SK-N-SH (cell line): ENCODE measurements at regions not wholly inside any gene's neighbourhood (a gene's known extent, or its start where the extent isn't known, plus 50 kb on each side); places are given as distances from the start of the nearest gene placed in this dataset.

ENCODE experiments used
- CTCF ChIA-PET: fragments of 300-600, 350-600 bp; formaldehyde crosslinking; extraction: SDS; loops from one replicate; lab custom pipeline; 2021; lab: Yijun Ruan, JAX
- POLR2A ChIA-PET: fragments of 350-600 bp; sonication (Branson Sonifier 250); formaldehyde crosslinking; extraction: SDS; loops from one replicate; lab custom pipeline; 2020; ENCODE audit warnings: antibody characterized with exemption, inconsistent platforms; lab: Yijun Ruan, JAX
- DNase-seq: peaks from one replicate; pipeline ENCODE4 v3.0.0; 2012
- H2AFZ ChIP-seq: fragments of 200-600 bp; sonication (generic); 2 replicates; pipeline ENCODE4 v1.8.1; 2016; ENCODE audit warnings: antibody characterized with exemption, mild to moderate bottlenecking, low read depth
- H3F3A ChIP-seq: fragments of 200-600 bp; sonication (generic); replicated peaks from 2 replicates; pipeline ENCODE3; 2016; ENCODE audit warnings: antibody characterized with exemption, mild to moderate bottlenecking; ENCODE audit not compliant: insufficient read depth
- H3K27ac ChIP-seq, 2 experiments: fragments of 200-500 bp in 1 of 2; fragments of 200-600 bp in 1 of 2; sonication (Bioruptor generic) in 1 of 2; sonication (generic), shearing (Covaris generic) in 1 of 2; 2 replicates each; pipeline versions ENCODE4 v1.5.1 to v1.6.1; 2014 to 2016; ENCODE audit warnings: low read depth in 2 of 2, inconsistent platforms in 1 of 2, low read length in 1 of 2, mild to moderate bottlenecking in 1 of 2, mixed read lengths in 1 of 2
- H3K27me3 ChIP-seq: fragments of 200-600 bp; sonication (generic), shearing (Covaris generic); 2 replicates; pipeline ENCODE4 v1.6.1; 2016; ENCODE audit warnings: mixed run types; ENCODE audit not compliant: insufficient read depth
- H3K36me3 ChIP-seq, 2 experiments: fragments of 200-500 bp in 1 of 2; fragments of 200-600 bp in 1 of 2; sonication (Bioruptor generic) in 1 of 2; sonication (generic) in 1 of 2; replicated peaks in 1 of 2; 2 replicates each; pipeline versions ENCODE3 to v1.5.1; 2014 to 2016; ENCODE audit warnings: low read length in 1 of 2, mild to moderate bottlenecking in 1 of 2; ENCODE audit not compliant: insufficient read depth in 2 of 2, control insufficient read depth in 1 of 2
- H3K4me1 ChIP-seq, 2 experiments: fragments of 200-500 bp in 1 of 2; fragments of 200-600 bp in 1 of 2; sonication (Bioruptor generic) in 1 of 2; sonication (generic), shearing (Covaris generic) in 1 of 2; 2 replicates each; pipeline versions ENCODE4 v1.5.1 to v1.6.1; 2014 to 2016; ENCODE audit warnings: low read depth in 1 of 2, low read length in 1 of 2, mixed run types in 1 of 2; ENCODE audit not compliant: insufficient read depth in 2 of 2, control insufficient read depth in 1 of 2
- H3K4me2 ChIP-seq: fragments of 200-600 bp; sonication (generic), shearing (Covaris generic); 2 replicates; pipeline ENCODE4 v1.6.1; 2017; ENCODE audit warnings: mixed run types
- H3K4me3 ChIP-seq, 2 experiments: fragments of 200-500 bp in 1 of 2; fragments of 200-600 bp in 1 of 2; sonication (Bioruptor generic) in 1 of 2; sonication (generic), shearing (Covaris generic) in 1 of 2; 2 replicates each; pipeline versions ENCODE4 v1.5.1 to v1.8.1; 2014 to 2016; ENCODE audit warnings: low read depth in 2 of 2, inconsistent platforms in 1 of 2, low read length in 1 of 2, mild to moderate bottlenecking in 1 of 2, mixed read lengths in 1 of 2, moderate library complexity in 1 of 2
- H3K79me2 ChIP-seq: fragments of 200-600 bp; sonication (generic); 2 replicates; pipeline ENCODE4 v1.8.1; 2017; ENCODE audit warnings: mild to moderate bottlenecking; ENCODE audit not compliant: insufficient read depth
- H3K9ac ChIP-seq: fragments of 200-600 bp; sonication (generic); 2 replicates; pipeline ENCODE4 v1.6.1; 2017; ENCODE audit warnings: mixed run types
- H3K9me2 ChIP-seq: fragments of 200-600 bp; sonication (generic); 2 replicates; pipeline ENCODE4 v1.6.1; 2017; ENCODE audit warnings: mixed run types
- H3K9me3 ChIP-seq: fragments of 200-600 bp; sonication (generic); 2 replicates; pipeline ENCODE4 v1.6.1; 2017; ENCODE audit warnings: mixed run types, mild to moderate bottlenecking, moderate library complexity
- H4K20me1 ChIP-seq: fragments of 200-600 bp; sonication (generic); 2 replicates; pipeline ENCODE4 v1.6.1; 2017; ENCODE audit warnings: mild to moderate bottlenecking, mixed run types; ENCODE audit not compliant: insufficient read depth
- EP300 ChIP-seq, 2 experiments: IDR thresholded peaks; 2 replicates each; pipeline versions ENCODE4 v1.4.0 to v1.6.1; 2012; ENCODE audit warnings: borderline replicate concordance in 1 of 2, low read depth in 1 of 2, low read length in 1 of 2
- FOXJ3 ChIP-seq: sonication (generic); formaldehyde crosslinking; IDR thresholded peaks from 2 replicates; pipeline ENCODE4 v1.5.1; 2020; ENCODE audit warnings: mild to moderate bottlenecking, missing genetic modification reagents
- GABPA ChIP-seq: IDR thresholded peaks from 2 replicates; pipeline ENCODE4 v1.4.0; 2012; ENCODE audit warnings: low read depth, mild to moderate bottlenecking
- GATA2 ChIP-seq: sonication (generic); formaldehyde crosslinking; IDR thresholded peaks from 2 replicates; pipeline ENCODE4 v1.5.0; 2020; ENCODE audit warnings: mild to moderate bottlenecking, missing genetic modification reagents
- MEF2A ChIP-seq: IDR thresholded peaks from 2 replicates; pipeline ENCODE4 v1.4.0; 2012; ENCODE audit warnings: low read depth, borderline replicate concordance
- MXI1 ChIP-seq: IDR thresholded peaks from 2 replicates; pipeline ENCODE4 v1.6.1; 2012; ENCODE audit warnings: mild to moderate bottlenecking, low read depth, low read length, improper control_type of control experiment
- POLR2AphosphoS5 ChIP-seq: IDR thresholded peaks from 2 replicates; pipeline ENCODE4 v1.6.1; 2012; ENCODE audit warnings: low read depth, low read length
- RAD21 ChIP-seq: IDR thresholded peaks from 2 replicates; pipeline ENCODE4 v1.6.1; 2012; ENCODE audit warnings: mild to moderate bottlenecking, low read length
- RFX5 ChIP-seq: IDR thresholded peaks from 2 replicates; pipeline ENCODE4 v1.6.1; 2012; ENCODE audit warnings: mild to moderate bottlenecking, improper control_type of control experiment, low read length
- RXRA ChIP-seq: IDR thresholded peaks from 2 replicates; pipeline ENCODE4 v1.4.0; 2012; ENCODE audit warnings: low read depth, mild to moderate bottlenecking, borderline replicate concordance
- ZBTB33 ChIP-seq: IDR thresholded peaks from 2 replicates; pipeline ENCODE4 v1.4.0; 2012; ENCODE audit warnings: low read depth, borderline replicate concordance
- WGBS: methylation state at CpG from one replicate; pipeline ENCODE4 v1.1.6; 2017; ENCODE audit warnings: low lambda C conversion rate; 5-methylcytosine and 5-hydroxymethylcytosine counted together
- TF ChIP-seq, protein P1 (sequence below): fragments of 200-600 bp; sonication (generic); IDR thresholded peaks from 2 replicates; pipeline ENCODE4 v1.6.1; 2017; ENCODE audit warnings: antibody characterized with exemption, mild to moderate bottlenecking, moderate library complexity

DNA sequence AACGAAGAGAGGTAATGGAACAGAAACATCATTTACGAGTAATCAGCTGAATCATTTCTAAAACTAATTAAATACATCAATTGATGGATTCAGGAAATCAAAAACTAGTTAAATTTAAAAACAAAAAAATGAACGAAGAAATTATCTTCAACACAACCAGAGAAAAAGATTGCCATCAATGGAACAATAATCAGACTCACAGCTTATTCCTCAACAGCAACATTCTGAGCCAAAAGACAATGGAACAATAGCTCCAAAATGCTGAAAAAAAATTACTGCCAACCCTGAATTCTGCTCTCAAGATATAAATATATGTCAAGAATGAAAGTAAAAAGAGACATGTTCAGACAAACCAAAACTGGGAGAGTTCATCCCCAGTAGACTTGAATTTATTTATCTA is 65.5 kb upstream of the KLF3 start (continued):
- TF ChIP-seq, protein P1, sequence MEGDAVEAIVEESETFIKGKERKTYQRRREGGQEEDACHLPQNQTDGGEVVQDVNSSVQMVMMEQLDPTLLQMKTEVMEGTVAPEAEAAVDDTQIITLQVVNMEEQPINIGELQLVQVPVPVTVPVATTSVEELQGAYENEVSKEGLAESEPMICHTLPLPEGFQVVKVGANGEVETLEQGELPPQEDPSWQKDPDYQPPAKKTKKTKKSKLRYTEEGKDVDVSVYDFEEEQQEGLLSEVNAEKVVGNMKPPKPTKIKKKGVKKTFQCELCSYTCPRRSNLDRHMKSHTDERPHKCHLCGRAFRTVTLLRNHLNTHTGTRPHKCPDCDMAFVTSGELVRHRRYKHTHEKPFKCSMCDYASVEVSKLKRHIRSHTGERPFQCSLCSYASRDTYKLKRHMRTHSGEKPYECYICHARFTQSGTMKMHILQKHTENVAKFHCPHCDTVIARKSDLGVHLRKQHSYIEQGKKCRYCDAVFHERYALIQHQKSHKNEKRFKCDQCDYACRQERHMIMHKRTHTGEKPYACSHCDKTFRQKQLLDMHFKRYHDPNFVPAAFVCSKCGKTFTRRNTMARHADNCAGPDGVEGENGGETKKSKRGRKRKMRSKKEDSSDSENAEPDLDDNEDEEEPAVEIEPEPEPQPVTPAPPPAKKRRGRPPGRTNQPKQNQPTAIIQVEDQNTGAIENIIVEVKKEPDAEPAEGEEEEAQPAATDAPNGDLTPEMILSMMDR, result no peak
- TF ChIP-seq POLR2AphosphoS5 (no peak), GATA2 (CRISPR knock-in tag) (no peak)
- TF ChIP-seq, all 33 proteins: peak for 0

- POLR2A ChIA-PET, result no interaction called here
- Histone ChIP-seq H2AFZ (no peak overlapping the region), H3K27me3 (no peaks in the 10 kb centered on the region), H3F3A (no peaks in the 10 kb centered on the region), H3K9me2 (no peaks in the 10 kb centered on the region), H3K9ac (no peak overlapping the region), H3K4me3 (no peak overlapping the region), H3K27ac (no peak overlapping the region), H3K4me1 (no peaks in the 10 kb centered on the region), H3K79me2 (no peaks in the 10 kb centered on the region), H3K4me2 (no peak overlapping the region), H3K9me3 (no peaks in the 10 kb centered on the region), H4K20me1 (no peaks in the 10 kb centered on the region), H3K36me3 (no peaks in the 10 kb centered on the region)
- CTCF ChIA-PET, result interaction anchor here (1.2 kb wide), 1 partner anchor 18 kb away, joined by 3 read pairs; no protein-coding TSS in a partner anchor
- DNase-seq, result no peak
- WGBS, result 60% methylated on average over 4 of the region's 4 CpGs
- TF ChIP-seq EP300 (IDR thresholded peaks at IDR 0.05; ENCODE audit: borderline replicate concordance in 1 of 2, low read depth in 1 of 2, low read length in 1 of 2), result no peak
These were observed 63.4 kb upstream of the KLF3 start for GRCh38 chr4:38600575-38600974.

DNA sequence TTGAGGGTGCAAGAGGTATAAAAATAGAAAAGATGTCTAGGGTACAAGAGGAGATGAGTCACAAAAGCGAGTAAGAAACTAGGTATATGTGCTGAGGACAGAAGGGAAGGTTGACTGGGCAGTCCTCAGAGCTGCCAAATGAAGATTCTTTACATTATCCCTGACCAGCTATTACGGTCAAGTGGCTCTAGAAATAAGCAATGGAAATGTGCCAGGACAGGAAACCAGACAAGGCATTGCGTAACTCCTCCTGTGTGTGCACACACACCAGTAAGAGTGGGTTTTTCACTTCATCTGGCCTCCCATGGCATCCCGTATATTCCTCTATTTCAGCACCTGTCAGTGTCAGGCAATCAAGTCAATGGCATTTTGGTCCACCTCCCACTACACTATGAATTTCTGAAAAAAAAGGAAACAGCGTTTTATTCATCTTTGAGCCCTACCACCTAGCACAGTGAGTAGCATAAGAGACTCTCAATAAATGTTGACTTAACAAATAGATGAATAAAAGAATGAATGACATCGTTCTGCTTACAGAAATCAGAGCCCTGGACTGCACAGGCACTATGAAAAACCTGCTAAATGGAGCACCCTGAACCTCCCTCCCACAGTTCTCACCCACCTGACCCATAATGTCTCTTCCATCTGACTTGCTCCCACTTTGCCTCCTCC is 62.6 kb upstream of the KLF3 start:
- ChIA-PET POLR2A (no interaction called here), CTCF (no interaction called here)
- no peak overlapping the region for H3K4me3 ChIP-seq
- H3K27me3 ChIP-seq, result no peaks in the 10 kb centered on the region
- H3K9me3 ChIP-seq, result no peaks in the 10 kb centered on the region
- 35% methylated on average over 6 of the region's 6 CpGs for WGBS
- no peak overlapping the region for H3K9ac ChIP-seq
- no peaks in the 10 kb centered on the region for H3F3A ChIP-seq
- TF ChIP-seq RXRA (no peak), GATA2 (CRISPR knock-in tag) (no peak), ZBTB33 (no peak), MXI1 (no peak), RAD21 (no peak), GABPA (no peak), FOXJ3 (no peak), MEF2A (no peak), RFX5 (no peak)
- H3K79me2 ChIP-seq, result no peaks in the 10 kb centered on the region
- no peaks in the 10 kb centered on the region for H3K4me1 ChIP-seq
- H2AFZ ChIP-seq, result no peak overlapping the region
- DNase-seq, result no peak
- no peak overlapping the region for H3K27ac ChIP-seq
- H3K4me2 ChIP-seq, result no peak overlapping the region
- no peaks in the 10 kb centered on the region for H4K20me1 ChIP-seq
- no peaks in the 10 kb centered on the region for H3K9me2 ChIP-seq
- no peaks in the 10 kb centered on the region for H3K36me3 ChIP-seq
